GM18907 (cell line): ENCODE measurements at regions not wholly inside any gene's neighbourhood (a gene's known extent, or its start where the extent isn't known, plus 50 kb on each side); places are given as distances from the start of the nearest gene placed in this dataset.

Source experiments
- ATAC-seq: cut with Tn5 transposase; IDR thresholded peaks from one replicate; pipeline ENCODE4 v1.9.1; 2021; ENCODE audit warnings: mild to moderate bottlenecking, moderate library complexity; ENCODE audit not compliant: unreplicated experiment

- ATAC-seq, result no peak
Observed at GRCh38 chr11:19565639-19566038, 147.0 kb upstream of the NAV2 start.

GRCh38 chr11:19562156-19562555 lies 150.5 kb upstream of the NAV2 start:
- ATAC-seq, result no peak

GRCh38 chr11:19561011-19561410 lies 151.6 kb upstream of the NAV2 start:
- no peak for ATAC-seq

DNA sequence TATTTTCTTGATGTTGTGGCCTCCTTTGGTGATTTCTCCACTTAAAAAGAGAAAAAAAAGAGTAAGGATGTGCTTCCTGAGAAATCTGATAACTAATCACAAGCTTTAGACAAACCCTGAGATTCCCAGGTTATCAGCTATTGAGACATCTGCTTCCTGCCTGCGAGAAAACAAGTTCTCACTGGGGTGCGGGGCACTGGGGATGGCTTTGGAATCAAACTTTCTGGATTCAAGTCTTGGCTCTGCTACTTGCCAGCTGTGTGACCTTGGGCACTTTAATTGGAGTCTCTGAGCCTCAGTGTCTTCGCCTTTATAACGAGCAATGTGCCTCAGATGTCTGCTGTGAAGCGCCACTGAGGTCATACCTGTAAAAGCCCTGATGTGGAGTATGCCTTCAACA lies 152.5 kb upstream of the NAV2 start:
- no peak for ATAC-seq

GRCh38 chr11:19559746-19560145 lies 152.9 kb upstream of the NAV2 start:
- no peak for ATAC-seq

GRCh38 chr11:19558189-19558986 lies 154.2 kb upstream of the NAV2 start:
- ATAC-seq, result no peak

- ATAC-seq, result peak; percentile 61
Observed at GRCh38 chr11:19557720-19558140, 154.9 kb upstream of the NAV2 start.

- no peak for ATAC-seq
Observed at GRCh38 chr11:19557185-19557584, 155.5 kb upstream of the NAV2 start.

GRCh38 chr11:19555266-19555665 lies 157.4 kb upstream of the NAV2 start:
- no peak for ATAC-seq

GRCh38 chr11:19553683-19554333 lies 158.8 kb upstream of the NAV2 start:
- peak; percentile 77 for ATAC-seq

- no peak for ATAC-seq
Observed at GRCh38 chr11:19552656-19553260, 159.9 kb upstream of the NAV2 start.

DNA sequence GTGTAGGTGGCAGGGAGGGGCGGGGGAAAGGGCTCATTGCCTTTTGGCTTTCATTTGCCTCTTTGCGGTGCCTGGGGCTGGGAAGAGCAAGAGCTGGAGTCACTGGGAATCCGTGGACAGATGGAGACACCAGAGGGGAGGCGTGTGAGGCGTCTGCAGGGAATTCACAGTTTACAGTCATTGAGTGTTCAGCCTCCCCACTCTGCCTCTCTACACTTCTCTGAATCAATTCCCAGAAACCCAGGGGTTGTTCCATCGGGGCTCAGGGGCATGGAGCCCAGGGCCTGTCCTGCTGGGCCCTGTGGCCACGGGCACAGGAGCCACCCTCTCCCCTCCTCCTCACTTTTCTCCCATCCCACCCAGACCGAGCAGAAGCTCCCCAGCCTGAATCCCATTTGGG lies 160.5 kb upstream of the NAV2 start:
- no peak for ATAC-seq

DNA sequence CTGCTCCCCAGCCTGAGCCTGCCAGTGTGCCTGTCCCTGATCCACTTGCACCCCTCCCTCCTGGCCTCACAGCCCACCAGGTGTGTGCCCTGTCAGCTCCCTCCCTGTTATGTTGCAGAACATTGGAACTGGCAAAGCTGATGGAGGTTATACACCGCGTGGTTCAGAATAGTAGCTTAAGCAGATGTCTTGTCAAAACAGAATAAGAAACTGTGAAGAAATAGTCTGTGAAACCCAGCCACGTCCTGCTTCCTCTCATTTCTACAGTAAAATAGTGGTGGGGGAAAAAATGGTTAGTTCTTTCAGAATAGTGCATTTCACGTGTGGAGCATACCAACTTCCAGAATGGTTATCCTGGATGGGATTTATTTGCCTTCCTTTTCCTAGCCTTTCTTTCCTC lies 161.2 kb upstream of the NAV2 start:
- ATAC-seq, result no peak

DNA sequence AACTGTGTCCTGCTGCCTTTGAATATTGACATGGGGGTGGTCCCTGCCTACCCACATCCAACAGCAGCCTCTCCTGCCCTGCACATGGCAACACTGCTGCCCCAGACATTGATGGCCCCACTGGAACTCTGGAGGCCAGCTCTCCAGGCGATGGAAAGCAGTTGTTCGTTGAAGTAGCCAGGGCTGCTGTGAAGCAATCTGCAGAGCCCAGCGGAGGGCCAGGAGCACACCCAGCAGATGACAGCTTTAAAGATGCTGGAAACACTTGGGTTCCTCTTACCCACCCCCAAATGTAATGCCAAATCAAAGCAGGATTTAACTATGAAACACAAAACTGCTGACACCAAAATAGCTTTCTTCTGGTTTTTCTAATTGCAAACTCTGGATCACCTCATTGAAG lies 165.6 kb upstream of the NAV2 start:
- ATAC-seq, result no peak

- ATAC-seq, result no peak
Observed at GRCh38 chr11:19546325-19546724, 166.3 kb upstream of the NAV2 start.

- ATAC-seq, result no peak
Observed at GRCh38 chr11:19541521-19542049, 171.1 kb upstream of the NAV2 start.

GRCh38 chr11:19539861-19540260 lies 172.8 kb upstream of the NAV2 start:
- no peak for ATAC-seq

- no peak for ATAC-seq
Observed at GRCh38 chr11:19537803-19538453, 174.7 kb upstream of the NAV2 start.

DNA sequence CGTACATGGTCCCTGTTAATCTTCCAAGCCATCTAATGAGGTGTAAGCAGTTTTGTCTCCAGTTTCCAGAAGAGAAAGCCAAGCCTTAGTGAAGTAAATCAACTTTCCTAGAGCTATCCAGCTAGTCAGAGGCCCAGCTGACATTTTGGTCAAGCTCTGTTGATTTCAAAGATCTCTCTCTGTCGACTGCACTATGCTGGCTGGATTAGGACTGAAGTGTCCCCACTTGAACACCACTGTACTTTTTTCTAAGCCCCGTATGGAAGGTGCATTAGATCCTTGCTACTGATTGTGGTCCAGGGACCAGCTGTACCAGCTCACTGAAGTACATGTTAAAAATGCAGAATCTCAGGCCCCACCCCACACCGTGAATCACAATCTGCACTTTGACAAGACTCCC lies 176.5 kb upstream of the NAV2 start:
- no peak for ATAC-seq

DNA sequence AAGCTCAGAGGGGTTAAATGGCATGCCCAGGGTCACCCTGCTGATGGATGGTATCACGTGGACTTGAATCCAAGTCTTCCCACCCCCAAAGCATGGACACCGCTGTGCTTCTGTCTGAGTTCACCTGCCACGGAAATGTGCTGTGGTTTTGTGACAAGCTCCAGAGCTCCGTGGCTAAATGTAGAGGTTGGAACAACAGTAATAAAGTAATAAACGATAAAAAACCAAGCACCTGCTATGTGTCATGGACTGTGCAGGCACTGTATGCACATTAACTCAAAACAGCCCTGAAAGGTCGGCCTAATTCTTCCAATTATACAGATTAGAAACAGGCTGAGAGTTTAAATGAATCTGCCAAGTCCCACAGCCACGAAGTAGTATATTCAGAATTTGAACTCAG lies 182.1 kb upstream of the NAV2 start:
- no peak for ATAC-seq

GRCh38 chr11:19526119-19526518 lies 186.5 kb upstream of the NAV2 start:
- ATAC-seq, result no peak
